ENCODE measurements at regions not wholly inside any gene's neighbourhood (a gene's known extent, or its start where the extent isn't known, plus 50 kb on each side); places are given as distances from the start of the nearest gene placed in this dataset.
"Not testable (repeated sequence)": the region's sequence is repeated elsewhere in the genome, so short reads cannot be mapped to it uniquely, and the experiment has no call there.

DNA sequence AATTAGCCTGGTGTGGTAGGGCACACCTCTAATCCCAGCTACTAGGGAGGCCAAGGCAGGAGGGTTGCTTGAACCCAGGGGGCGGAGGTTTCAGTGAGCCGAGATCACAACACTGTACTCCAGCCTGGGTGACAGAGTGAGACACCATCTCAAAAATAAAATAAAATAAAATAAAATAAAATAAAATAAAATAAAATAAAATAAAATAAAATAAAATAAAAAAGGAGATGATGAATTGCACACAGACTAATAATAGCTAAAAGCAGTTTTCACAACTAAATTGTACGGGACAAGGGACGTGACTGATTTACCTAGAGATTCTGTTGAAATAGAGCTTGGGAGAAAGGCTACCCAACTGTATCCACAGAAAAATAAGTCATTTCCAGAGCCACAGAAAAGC lies 1471.3 kb downstream of the CDH11 start:
- Histone ChIP-seq H2BK15ac (ENCODE audit: low read depth, low read length) (no peak overlapping the region), H3K23ac (ENCODE audit: insufficient read length, low read depth, low read length) (no peak overlapping the region), H3K4me1 (ENCODE audit: insufficient read depth, low read length) (no peaks in the 10 kb centered on the region), H3K9me3 (ENCODE audit: control insufficient read depth, low read depth, low read length) (no peaks in the 10 kb centered on the region), H2AFZ (ENCODE audit: low read length) (no peak overlapping the region), H2BK12ac (ENCODE audit: insufficient read length, low read depth, low read length) (no peak overlapping the region), H3K79me1 (ENCODE audit: insufficient read depth, low read depth, low read length, poor library complexity, severe bottlenecking) (no peaks in the 10 kb centered on the region), H2AK5ac (ENCODE audit: insufficient read length, low read length) (no peak overlapping the region), H4K20me1 (ENCODE audit: control insufficient read depth, insufficient read depth, insufficient read length) (no peaks in the 10 kb centered on the region), H3K18ac (ENCODE audit: insufficient read length, low read depth, low read length) (no peak overlapping the region), H2BK120ac (ENCODE audit: low read depth, low read length, poor library complexity, severe bottlenecking) (no peak overlapping the region), H4K5ac (ENCODE audit: insufficient read length, low read depth, low read length) (no peak overlapping the region), H3K9ac (ENCODE audit: extremely low read depth, insufficient read length, low read length) (no peak overlapping the region), H4K91ac (ENCODE audit: insufficient read length, low read depth, low read length) (no peak overlapping the region), H3K27ac (ENCODE audit: insufficient read length, low read depth, low read length) (no peak overlapping the region), H3K4ac (ENCODE audit: low read depth, low read length) (no peak overlapping the region), H3K27me3 (ENCODE audit: insufficient read depth, low read length) (no peaks in the 10 kb centered on the region), H2BK20ac (ENCODE audit: low read depth, low read length, poor library complexity, severe bottlenecking) (no peak overlapping the region), H3K4me2 (ENCODE audit: insufficient read depth, insufficient read length, low read length) (no peak overlapping the region), H3T11ph (ENCODE audit: low read length) (no peak overlapping the region), H3K14ac (ENCODE audit: insufficient read depth, low read length) (no peak overlapping the region), H3K56ac (ENCODE audit: insufficient read length, low read depth, low read length) (no peak overlapping the region), H2BK5ac (ENCODE audit: insufficient read length, low read length) (no peak overlapping the region), H4K8ac (replicated peaks; ENCODE audit: insufficient read length, low read depth, low read length) (no peak overlapping the region), H3K79me2 (ENCODE audit: insufficient read depth, low read length) (no peaks in the 10 kb centered on the region), H3K23me2 (ENCODE audit: insufficient read length, low read depth, low read length, poor library complexity, severe bottlenecking) (no peaks in the 10 kb centered on the region)
- DNase-seq = no peak
- Mint-ChIP-seq H3K27ac (no peak overlapping the region), H3K27me3 (ENCODE audit: low read depth) (no peaks in the 10 kb centered on the region), H3K36me3 (ENCODE audit: insufficient read depth in 1 of 3, low read depth in 3 of 3) (no peaks in the 10 kb centered on the region; a peak in 2 of 7 replicates), H3K4me1 (peaks cover 7 to 10% of the 10 kb centered on the region in 2 experiments), H3K4me3 (no peak overlapping the region), H3K9me3 (no peaks in the 10 kb centered on the region)
- WGBS (ENCODE audit: extremely low coverage, insufficient read length, low lambda C conversion rate) = no CpG with 5 or more reads among the region's 4 CpGs
- TF ChIP-seq, protein P1, sequence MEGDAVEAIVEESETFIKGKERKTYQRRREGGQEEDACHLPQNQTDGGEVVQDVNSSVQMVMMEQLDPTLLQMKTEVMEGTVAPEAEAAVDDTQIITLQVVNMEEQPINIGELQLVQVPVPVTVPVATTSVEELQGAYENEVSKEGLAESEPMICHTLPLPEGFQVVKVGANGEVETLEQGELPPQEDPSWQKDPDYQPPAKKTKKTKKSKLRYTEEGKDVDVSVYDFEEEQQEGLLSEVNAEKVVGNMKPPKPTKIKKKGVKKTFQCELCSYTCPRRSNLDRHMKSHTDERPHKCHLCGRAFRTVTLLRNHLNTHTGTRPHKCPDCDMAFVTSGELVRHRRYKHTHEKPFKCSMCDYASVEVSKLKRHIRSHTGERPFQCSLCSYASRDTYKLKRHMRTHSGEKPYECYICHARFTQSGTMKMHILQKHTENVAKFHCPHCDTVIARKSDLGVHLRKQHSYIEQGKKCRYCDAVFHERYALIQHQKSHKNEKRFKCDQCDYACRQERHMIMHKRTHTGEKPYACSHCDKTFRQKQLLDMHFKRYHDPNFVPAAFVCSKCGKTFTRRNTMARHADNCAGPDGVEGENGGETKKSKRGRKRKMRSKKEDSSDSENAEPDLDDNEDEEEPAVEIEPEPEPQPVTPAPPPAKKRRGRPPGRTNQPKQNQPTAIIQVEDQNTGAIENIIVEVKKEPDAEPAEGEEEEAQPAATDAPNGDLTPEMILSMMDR (conservative IDR thresholded peaks at IDR 0.05) = no peak

DNA sequence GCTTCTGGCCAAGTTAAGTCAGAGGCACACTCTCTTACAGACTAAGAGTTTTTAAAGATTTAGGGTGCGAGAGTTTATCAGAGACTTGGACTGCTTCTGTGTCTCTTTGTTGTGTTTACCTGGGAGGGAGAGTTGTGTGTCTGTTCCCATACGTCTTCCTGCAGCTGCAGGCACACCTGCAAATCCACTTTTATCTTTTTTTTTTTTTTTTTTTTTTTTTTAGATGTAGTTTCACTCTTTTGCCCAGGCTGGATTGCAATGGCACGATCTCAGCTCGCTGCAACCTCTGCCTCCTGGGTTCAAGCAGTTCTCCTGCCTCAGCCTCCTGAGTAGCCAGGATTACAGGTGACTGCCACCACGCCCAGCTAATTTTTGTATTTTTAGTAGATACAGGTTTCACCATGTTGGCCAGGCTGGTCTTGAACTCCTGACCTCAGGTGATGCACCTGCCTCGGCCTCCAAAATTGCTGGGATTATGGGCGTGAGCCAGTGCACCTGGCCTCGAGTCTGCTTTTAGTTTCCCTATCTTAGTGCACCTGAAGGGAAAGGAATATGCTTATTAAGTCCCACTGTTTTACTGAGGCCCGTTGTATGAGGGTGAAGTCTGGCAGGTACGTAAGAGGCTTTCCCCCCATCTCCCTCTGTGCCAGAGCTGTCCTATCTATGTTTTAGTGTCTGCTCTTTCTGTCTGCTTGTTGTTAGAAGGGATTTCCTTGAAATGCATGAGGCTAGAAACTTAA lies 1488.0 kb downstream of the CDH11 start:
- not testable (repeated sequence) for H2BK5ac ChIP-seq (ENCODE audit: insufficient read length, low read length); H4K5ac ChIP-seq (ENCODE audit: insufficient read length, low read depth, low read length); H2BK15ac ChIP-seq (ENCODE audit: low read depth, low read length); H3K4me3 Mint-ChIP-seq; H3K4me1 Mint-ChIP-seq; H3T11ph ChIP-seq (ENCODE audit: low read length); H3K4ac ChIP-seq (ENCODE audit: low read depth, low read length); H3K23ac ChIP-seq (ENCODE audit: insufficient read length, low read depth, low read length); H2BK12ac ChIP-seq (ENCODE audit: insufficient read length, low read depth, low read length); H3K56ac ChIP-seq (ENCODE audit: insufficient read length, low read depth, low read length); H3K79me1 ChIP-seq (ENCODE audit: insufficient read depth, low read depth, low read length, poor library complexity, severe bottlenecking); H4K8ac ChIP-seq (replicated peaks; ENCODE audit: insufficient read length, low read depth, low read length); DNase-seq; H3K27me3 Mint-ChIP-seq (ENCODE audit: low read depth); H4K20me1 ChIP-seq (ENCODE audit: control insufficient read depth, insufficient read depth, insufficient read length); H3K14ac ChIP-seq (ENCODE audit: insufficient read depth, low read length); H3K27ac Mint-ChIP-seq; H3K23me2 ChIP-seq (ENCODE audit: insufficient read length, low read depth, low read length, poor library complexity, severe bottlenecking); H2AK5ac ChIP-seq (ENCODE audit: insufficient read length, low read length); H3K4me1 ChIP-seq (ENCODE audit: insufficient read depth, low read length); H3K27me3 ChIP-seq (ENCODE audit: insufficient read depth, low read length); H3K4me2 ChIP-seq (ENCODE audit: insufficient read depth, insufficient read length, low read length); H3K79me2 ChIP-seq (ENCODE audit: insufficient read depth, low read length); H3K9ac ChIP-seq (ENCODE audit: extremely low read depth, insufficient read length, low read length); H3K18ac ChIP-seq (ENCODE audit: insufficient read length, low read depth, low read length); H2BK20ac ChIP-seq (ENCODE audit: low read depth, low read length, poor library complexity, severe bottlenecking); H3K27ac ChIP-seq (ENCODE audit: insufficient read length, low read depth, low read length); H2AFZ ChIP-seq (ENCODE audit: low read length); H3K9me3 ChIP-seq (ENCODE audit: control insufficient read depth, low read depth, low read length); H2BK120ac ChIP-seq (ENCODE audit: low read depth, low read length, poor library complexity, severe bottlenecking); H4K91ac ChIP-seq (ENCODE audit: insufficient read length, low read depth, low read length)
- Mint-ChIP-seq H3K36me3 (ENCODE audit: insufficient read depth in 1 of 3, low read depth in 3 of 3) (peaks cover 9 to 32% (median 10%) of the 10 kb centered on the region in 3 experiments), H3K9me3 (peaks cover 15 to 25% of the 10 kb centered on the region in 2 experiments)
- no CpG with 5 or more reads among the region's 10 CpGs for WGBS (ENCODE audit: extremely low coverage, insufficient read length, low lambda C conversion rate)

All from H9 (cell line).